ENCODE measurements at regions not wholly inside any gene's neighbourhood (a gene's known extent, or its start where the extent isn't known, plus 50 kb on each side); places are given as distances from the start of the nearest gene placed in this dataset.
"Not testable (repeated sequence)": the region's sequence is repeated elsewhere in the genome, so short reads cannot be mapped to it uniquely, and the experiment has no call there.

- WGBS = 99% methylated on average over 2 of the region's 2 CpGs
- no peaks in the 10 kb centered on the region for H3K4me1 ChIP-seq
- no peak overlapping the region for H3K4me3 ChIP-seq
- DNase-seq (ENCODE audit: low spot score in 2 of 2) = no peak
- H3K9me3 ChIP-seq = no peaks in the 10 kb centered on the region
- no peak overlapping the region for H3K27ac ChIP-seq
- no peaks in the 10 kb centered on the region for H3K27me3 ChIP-seq
- TF ChIP-seq EP300 (IDR thresholded peaks at IDR 0.05) = no peak
- no peak for TF ChIP-seq POLR2AphosphoS5 (IDR thresholded peaks at IDR 0.05)
- no peak for TF ChIP-seq CTCF (IDR thresholded peaks at IDR 0.05)
- TF ChIP-seq POLR2A (IDR thresholded peaks at IDR 0.05) = no peak
- no peaks in the 10 kb centered on the region for H3K36me3 ChIP-seq
Observed at GRCh38 chr14:83711046-83711445, 1818.9 kb upstream of the FLRT2 start.

DNA sequence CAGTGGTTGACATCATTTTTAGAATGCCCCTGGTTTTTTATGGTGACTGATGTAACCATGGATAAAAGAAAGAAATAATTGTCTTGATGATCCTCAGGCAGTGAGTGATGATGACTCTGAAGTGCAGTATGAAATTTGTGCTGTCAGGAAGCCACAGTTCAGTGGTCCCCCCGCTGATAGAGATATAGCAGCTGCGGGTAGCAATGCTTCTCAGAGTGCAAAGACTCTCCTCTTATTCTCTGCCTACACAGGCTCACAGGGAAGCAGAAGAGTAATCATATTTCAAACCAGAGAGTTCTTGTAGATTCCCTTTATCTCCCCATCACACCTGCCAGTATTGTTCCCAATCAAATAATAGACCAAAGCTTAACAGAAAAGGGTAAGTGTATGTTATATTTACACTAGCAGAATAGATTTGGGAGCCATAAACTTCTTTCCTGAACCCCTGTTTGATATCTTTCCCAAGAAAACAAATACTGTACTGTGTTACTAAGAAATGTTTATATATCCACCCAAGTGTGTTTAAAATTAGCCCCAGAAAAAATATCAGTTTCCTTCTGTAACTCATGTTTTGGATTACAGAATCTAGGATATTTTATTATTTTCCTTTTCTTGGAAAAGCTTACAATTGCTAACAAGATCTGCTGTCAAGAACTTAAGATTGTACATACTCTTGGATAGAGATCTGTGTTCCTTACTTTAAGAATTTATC lies 1817.4 kb upstream of the FLRT2 start:
- 71% methylated on average over 2 of the region's 2 CpGs for WGBS
- H3K27ac ChIP-seq = no peak overlapping the region
- no peaks in the 10 kb centered on the region for H3K9me3 ChIP-seq
- no peak for DNase-seq (ENCODE audit: low spot score in 2 of 2)
- no peak overlapping the region for H3K4me3 ChIP-seq
- H3K4me1 ChIP-seq = no peaks in the 10 kb centered on the region
- no peaks in the 10 kb centered on the region for H3K27me3 ChIP-seq
- TF ChIP-seq POLR2A (IDR thresholded peaks at IDR 0.05) (no peak), EP300 (IDR thresholded peaks at IDR 0.05) (no peak), CTCF (IDR thresholded peaks at IDR 0.05) (no peak), POLR2AphosphoS5 (IDR thresholded peaks at IDR 0.05) (no peak)
- no peaks in the 10 kb centered on the region for H3K36me3 ChIP-seq

DNA sequence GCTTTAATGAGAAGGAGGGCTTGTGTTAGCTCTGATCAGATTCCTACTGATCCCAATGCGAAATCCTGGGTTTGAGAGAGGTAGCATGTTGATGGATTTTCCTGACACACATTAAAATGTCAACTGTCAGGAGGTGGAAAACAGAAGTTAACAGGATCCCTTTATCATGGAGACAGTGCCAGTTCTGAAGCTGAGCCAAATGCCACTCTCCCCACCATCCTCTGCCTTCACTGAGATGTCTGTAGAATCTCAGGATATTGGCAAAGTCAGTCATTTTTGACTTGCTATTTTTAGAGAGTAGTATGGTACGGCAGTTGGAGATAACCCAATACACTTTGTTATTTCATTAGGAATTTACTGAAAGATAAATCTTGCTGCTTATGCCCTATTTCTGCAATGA lies 1816.2 kb upstream of the FLRT2 start:
- H3K4me1 ChIP-seq = no peaks in the 10 kb centered on the region
- no peak for DNase-seq (ENCODE audit: low spot score in 2 of 2)
- TF ChIP-seq POLR2AphosphoS5 (IDR thresholded peaks at IDR 0.05) (no peak), POLR2A (IDR thresholded peaks at IDR 0.05) (no peak), CTCF (IDR thresholded peaks at IDR 0.05) (no peak), EP300 (IDR thresholded peaks at IDR 0.05) (no peak)
- H3K9me3 ChIP-seq = no peaks in the 10 kb centered on the region
- H3K36me3 ChIP-seq = no peaks in the 10 kb centered on the region
- WGBS = 90% methylated on average over 2 of the region's 2 CpGs
- H3K27me3 ChIP-seq = no peaks in the 10 kb centered on the region
- H3K27ac ChIP-seq = no peak overlapping the region
- no peak overlapping the region for H3K4me3 ChIP-seq

DNA sequence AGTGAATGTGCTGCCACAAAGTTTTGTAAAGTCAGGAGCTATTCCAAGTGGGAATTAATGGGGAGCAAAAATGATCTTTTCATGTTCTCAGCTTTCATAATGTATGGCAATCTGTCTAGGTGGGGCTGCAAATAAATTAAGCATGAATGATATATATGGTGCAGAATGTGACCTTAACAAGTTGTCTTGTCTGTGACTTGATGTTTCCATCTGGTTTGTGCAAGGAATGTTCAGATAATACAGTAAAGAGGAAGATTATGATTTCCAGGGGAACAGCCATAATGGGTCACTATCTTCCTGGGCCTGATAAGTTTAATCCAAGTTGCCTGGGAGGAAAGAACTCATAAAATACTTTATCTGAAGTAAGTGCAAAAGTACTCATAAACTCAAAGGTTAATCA lies 1815.8 kb upstream of the FLRT2 start:
- no peak for DNase-seq (ENCODE audit: low spot score in 2 of 2)
- Histone ChIP-seq H3K27me3 (no peaks in the 10 kb centered on the region), H3K4me1 (no peaks in the 10 kb centered on the region), H3K4me3 (no peak overlapping the region), H3K27ac (no peak overlapping the region), H3K36me3 (no peaks in the 10 kb centered on the region), H3K9me3 (no peaks in the 10 kb centered on the region)
- TF ChIP-seq CTCF (IDR thresholded peaks at IDR 0.05) (no peak), POLR2AphosphoS5 (IDR thresholded peaks at IDR 0.05) (no peak), POLR2A (IDR thresholded peaks at IDR 0.05) (no peak), EP300 (IDR thresholded peaks at IDR 0.05) (no peak)

DNA sequence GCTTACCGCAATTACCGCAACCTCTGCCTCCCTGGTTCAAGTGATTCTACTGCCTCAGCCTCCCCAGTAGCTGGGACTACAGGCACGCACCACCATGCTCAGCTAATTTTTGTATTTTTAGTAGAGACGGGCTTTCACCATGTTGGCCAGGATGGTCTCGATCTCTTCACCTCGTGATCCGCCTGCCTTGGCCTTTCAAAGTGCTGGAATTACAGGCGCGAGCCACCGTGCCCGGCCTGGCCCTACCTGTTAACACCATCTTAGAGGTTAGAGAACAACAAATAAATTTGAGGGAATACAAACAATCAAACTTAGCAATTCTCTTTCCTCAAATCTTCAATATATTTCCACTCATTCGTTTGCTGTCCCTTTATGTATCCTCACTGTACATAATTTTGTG lies 1810.5 kb upstream of the FLRT2 start:
- 94% methylated on average over 12 of the region's 12 CpGs for WGBS
- not testable (repeated sequence) for H3K27me3 ChIP-seq; H3K4me1 ChIP-seq; H3K27ac ChIP-seq; H3K9me3 ChIP-seq; H3K4me3 ChIP-seq; DNase-seq (ENCODE audit: low spot score in 2 of 2); H3K36me3 ChIP-seq

- TF ChIP-seq POLR2A (IDR thresholded peaks at IDR 0.05) = no peak
- no peak for TF ChIP-seq POLR2AphosphoS5 (IDR thresholded peaks at IDR 0.05)
- TF ChIP-seq EP300 (IDR thresholded peaks at IDR 0.05) = no peak
- no peak for TF ChIP-seq CTCF (IDR thresholded peaks at IDR 0.05)
- H3K27me3 ChIP-seq = no peaks in the 10 kb centered on the region
- H3K4me3 ChIP-seq = no peak overlapping the region
- H3K36me3 ChIP-seq = no peaks in the 10 kb centered on the region
- H3K4me1 ChIP-seq = no peaks in the 10 kb centered on the region
- no peak for DNase-seq (ENCODE audit: low spot score in 2 of 2)
- H3K9me3 ChIP-seq = no peaks in the 10 kb centered on the region
- WGBS = 79% methylated on average over 1 of the region's 1 CpG
- H3K27ac ChIP-seq = no peak overlapping the region
Observed at GRCh38 chr14:83733670-83734069, 1796.3 kb upstream of the FLRT2 start.
